ENCODE measurements at regions not wholly inside any gene's neighbourhood (a gene's known extent, or its start where the extent isn't known, plus 50 kb on each side); places are given as distances from the start of the nearest gene placed in this dataset.

GRCh38 chr14:94961386-94962165, 191.7 kb upstream of the GSC start:
- ATAC-seq: no peak
- Histone ChIP-seq H3K9me3 (ENCODE audit: control insufficient read depth, insufficient read depth, low read depth, low read length) (no peaks in the 10 kb centered on the region), H3K27ac (ENCODE audit: low read length) (no peak overlapping the region), H3K36me3 (ENCODE audit: control insufficient read depth, insufficient read depth, low read length) (no peaks in the 10 kb centered on the region), H3K4me3 (ENCODE audit: low read depth in 2 of 2, low read length in 2 of 2) (no peak overlapping the region), H3K27me3 (ENCODE audit: control insufficient read depth, insufficient read depth, low read length) (no peaks in the 10 kb centered on the region; the same call in 1 of the 2 replicates), H3K4me1 (ENCODE audit: control insufficient read depth, insufficient read depth, low read length) (no peaks in the 10 kb centered on the region)
- in situ Hi-C loops (cut with HindIII; ENCODE audit: low pct_unique_long_range_greater_than_20kb, low sequenced_read_pairs): no loop called here
- no TSS peak for BruUV-seq (replicated peaks)
- CTCF ChIA-PET: no interaction called here
- intact Hi-C loops (cut with micrococcal nuclease; ENCODE audit: unreplicated experiment): no loop called here
- no peak for TF ChIP-seq POLR2AphosphoS5 (IDR thresholded peaks at IDR 0.05; ENCODE audit: low read depth, low read length)
- TF ChIP-seq TCF7L2 (IDR thresholded peaks at IDR 0.05; ENCODE audit: low read depth, low read length): no peak
- TF ChIP-seq REST (IDR thresholded peaks at IDR 0.05; ENCODE audit: insufficient read depth in 1 of 2, low read depth in 2 of 2, low read length in 1 of 2): no peak
- TF ChIP-seq SIN3A (IDR thresholded peaks at IDR 0.05; ENCODE audit: borderline replicate concordance, insufficient read depth, low read depth, low read length): no peak
- TF ChIP-seq CTCF (IDR thresholded peaks at IDR 0.05): no peak
- DNase-seq (ENCODE audit: low read depth, low spot score): no peak
- POLR2A ChIA-PET: no interaction called here

DNA sequence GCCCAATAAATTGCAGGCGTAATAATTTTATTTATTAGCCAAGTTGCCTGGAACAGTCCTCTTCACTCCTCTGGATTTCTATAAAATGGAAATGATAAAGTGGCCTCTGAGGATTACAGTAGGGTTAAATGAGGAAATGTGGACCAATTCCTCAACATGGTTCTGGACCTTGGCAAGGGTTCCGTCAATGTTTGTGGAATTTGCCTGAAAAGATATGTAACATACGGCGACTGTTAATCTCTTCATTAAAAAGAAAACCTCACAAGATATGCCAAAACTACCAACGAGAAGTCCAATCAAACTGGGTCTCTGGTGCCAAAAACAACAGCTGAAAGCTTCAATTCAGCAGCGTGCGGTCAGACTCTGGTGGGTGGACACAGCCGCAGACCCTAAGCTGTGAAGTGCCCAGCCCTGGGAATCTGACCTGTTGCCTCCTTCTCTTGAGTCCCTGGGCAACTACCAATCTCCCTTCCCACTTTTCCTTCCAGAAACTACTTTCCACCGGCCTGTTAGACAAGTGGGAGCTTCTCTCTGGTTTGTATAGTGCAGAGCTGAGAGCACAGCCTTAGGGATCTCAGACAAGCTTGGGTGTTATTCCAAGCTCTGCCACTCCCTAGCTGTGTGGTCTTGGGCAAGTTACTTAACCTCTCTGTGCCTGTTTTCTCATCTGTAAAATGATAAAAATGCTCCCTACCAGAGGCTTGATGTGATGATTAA, 190.5 kb upstream of the GSC start:
- Histone ChIP-seq H3K4me3 (ENCODE audit: low read depth in 2 of 2, low read length in 2 of 2) (no peak overlapping the region), H3K4me1 (ENCODE audit: control insufficient read depth, insufficient read depth, low read length) (no peaks in the 10 kb centered on the region), H3K27ac (ENCODE audit: low read length) (no peak overlapping the region), H3K27me3 (ENCODE audit: control insufficient read depth, insufficient read depth, low read length) (no peaks in the 10 kb centered on the region; the same call in 1 of the 2 replicates), H3K9me3 (ENCODE audit: control insufficient read depth, insufficient read depth, low read depth, low read length) (no peaks in the 10 kb centered on the region), H3K36me3 (ENCODE audit: control insufficient read depth, insufficient read depth, low read length) (no peaks in the 10 kb centered on the region)
- no TSS peak for BruUV-seq (replicated peaks)
- TF ChIP-seq REST (IDR thresholded peaks at IDR 0.05; ENCODE audit: insufficient read depth in 1 of 2, low read depth in 2 of 2, low read length in 1 of 2): no peak
- no peak for TF ChIP-seq POLR2AphosphoS5 (IDR thresholded peaks at IDR 0.05; ENCODE audit: low read depth, low read length)
- no peak for TF ChIP-seq TCF7L2 (IDR thresholded peaks at IDR 0.05; ENCODE audit: low read depth, low read length)
- TF ChIP-seq CTCF (IDR thresholded peaks at IDR 0.05): no peak
- no peak for TF ChIP-seq SIN3A (IDR thresholded peaks at IDR 0.05; ENCODE audit: borderline replicate concordance, insufficient read depth, low read depth, low read length)
- intact Hi-C loops (cut with micrococcal nuclease; ENCODE audit: unreplicated experiment) (no loop called here), in situ Hi-C loops (cut with HindIII; ENCODE audit: low pct_unique_long_range_greater_than_20kb, low sequenced_read_pairs) (no loop called here)
- no peak for DNase-seq (ENCODE audit: low read depth, low spot score)
- ATAC-seq: no peak
- POLR2A ChIA-PET: no interaction called here
- CTCF ChIA-PET: no interaction called here
